Astrocyte of the cerebellum (primary cell): ENCODE measurements at regions not wholly inside any gene's neighbourhood (a gene's known extent, or its start where the extent isn't known, plus 50 kb on each side); places are given as distances from the start of the nearest gene placed in this dataset.

Source experiments
- DNase-seq: peaks from one replicate; pipeline ENCODE4 v3.0.0-alpha.2; 2011; ENCODE audit warnings: low read depth
- H3K4me3 ChIP-seq: 2 replicates; pipeline ENCODE4 v1.5.1; 2011; ENCODE audit warnings: mild to moderate bottlenecking, low read depth, low read length, moderate library complexity
- CTCF ChIP-seq: IDR thresholded peaks from 2 replicates; pipeline ENCODE4 v1.5.1; 2012; ENCODE audit warnings: low read length, low read depth, moderate library complexity, mild to moderate bottlenecking; ENCODE audit errors: missing control alignments
- in situ Hi-C: cut with HindIII; loops from 2 replicates; pipeline ENCODE4 v1.10.0; 2017; ENCODE audit warnings: low sequenced_read_pairs

- DNase-seq = no peak
- no peak for TF ChIP-seq CTCF
- no peak overlapping the region for H3K4me3 ChIP-seq
- in situ Hi-C loops = no loop called here
These were observed 98.5 kb upstream of the RIOK3 start for GRCh38 chr18:23354625-23355024.

GRCh38 chr18:23355206-23355605 lies 97.9 kb upstream of the RIOK3 start:
- no peak for TF ChIP-seq CTCF
- in situ Hi-C loops = no loop called here
- no peak overlapping the region for H3K4me3 ChIP-seq
- no peak for DNase-seq

GRCh38 chr18:23356424-23356823 lies 96.7 kb upstream of the RIOK3 start:
- TF ChIP-seq CTCF = no peak
- no peak overlapping the region for H3K4me3 ChIP-seq
- DNase-seq = no peak
- in situ Hi-C loops = no loop called here

DNA sequence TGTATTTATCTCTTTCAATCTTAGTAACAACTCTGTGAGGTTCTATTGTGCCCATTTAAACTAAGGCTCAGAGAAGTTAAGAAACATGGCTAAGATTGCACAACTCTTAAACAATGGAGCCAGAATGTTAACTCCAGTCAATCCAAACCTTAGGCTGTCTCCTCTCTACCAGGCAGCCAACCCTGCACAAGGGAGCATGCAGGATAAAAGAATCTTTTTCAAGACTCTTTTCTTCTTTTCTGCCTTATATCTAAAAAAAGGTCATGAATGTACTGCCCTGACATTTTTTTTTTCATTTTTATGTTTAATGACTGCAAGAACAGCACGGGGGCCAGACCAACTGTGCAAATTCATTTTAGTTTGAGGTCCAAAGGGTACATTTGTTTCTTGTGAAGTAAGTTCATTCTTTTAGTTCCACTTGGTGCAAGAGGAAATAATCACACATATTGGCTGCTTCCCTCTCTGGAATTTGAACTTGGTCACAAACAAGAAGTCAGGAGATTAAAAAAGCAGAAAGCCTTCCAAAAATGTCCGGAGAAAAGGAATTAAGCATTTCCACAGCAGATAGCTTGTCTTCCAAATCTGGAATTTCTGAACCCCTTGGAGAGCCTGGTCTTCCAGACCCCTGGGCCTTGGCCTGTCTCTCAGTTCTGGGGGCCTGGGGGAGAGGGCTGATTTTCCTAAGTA lies 96.0 kb upstream of the RIOK3 start:
- TF ChIP-seq CTCF = no peak
- peak; percentile 83 for DNase-seq
- in situ Hi-C loops = no loop called here

GRCh38 chr18:23357996-23358594 lies 95.0 kb upstream of the RIOK3 start:
- no peak for DNase-seq
- no peak overlapping the region for H3K4me3 ChIP-seq
- TF ChIP-seq CTCF = no peak
- in situ Hi-C loops = no loop called here

More for the DNA sequence above, 96.0 kb upstream of the RIOK3 start:
- no peak overlapping the region for H3K4me3 ChIP-seq

GRCh38 chr18:23359421-23359820 lies 93.7 kb upstream of the RIOK3 start:
- in situ Hi-C loops = no loop called here
- H3K4me3 ChIP-seq = no peak overlapping the region
- DNase-seq = peak; percentile 80
- TF ChIP-seq CTCF = no peak
